CD14-positive monocyte (primary cell): ENCODE measurements at regions not wholly inside any gene's neighbourhood (a gene's known extent, or its start where the extent isn't known, plus 50 kb on each side); places are given as distances from the start of the nearest gene placed in this dataset.
A peak's percentile ranks its signal among the peaks of the same experiment; 100 is the strongest.
"Not testable (repeated sequence)": the region's sequence is repeated elsewhere in the genome, so short reads cannot be mapped to it uniquely, and the experiment has no call there.

Experiments
- DNase-seq, 3 donors: peaks; one replicate each; pipeline ENCODE4 v3.0.0-alpha.2; 2011 to 2022
- H2AFZ ChIP-seq: 2 replicates; pipeline ENCODE4 v1.6.0; 2012; ENCODE audit warnings: mild to moderate bottlenecking, low read depth, low read length, inconsistent platforms; ENCODE audit not compliant: insufficient read depth, poor library complexity, severe bottlenecking
- H3K27ac ChIP-seq, 2 donors: 1 replicate in 1 of 2; 2 replicates in 1 of 2; pipeline ENCODE4 v1.5.1; 2012 to 2013; ENCODE audit warnings: low read length in 2 of 2, control low read depth in 1 of 2, inconsistent platforms in 1 of 2, low read depth in 1 of 2, mild to moderate bottlenecking in 1 of 2
- H3K27me3 ChIP-seq, 2 donors: one replicate each; pipeline versions ENCODE4 v1.6.0 to v1.6.1; 2011 to 2013; ENCODE audit warnings: low read length in 2 of 2; ENCODE audit not compliant: control insufficient read depth in 2 of 2, insufficient read depth in 2 of 2
- H3K36me3 ChIP-seq, 2 donors: replicated peaks in 1 of 2; 1 replicate in 1 of 2; 2 replicates in 1 of 2; pipeline versions ENCODE4 v1.5.1 to v1.6.1; 2012 to 2013; ENCODE audit warnings: low read length in 2 of 2, control low read depth in 1 of 2, inconsistent platforms in 1 of 2, mild to moderate bottlenecking in 1 of 2; ENCODE audit not compliant: insufficient read depth in 2 of 2, control insufficient read depth in 1 of 2
- H3K4me1 ChIP-seq, 2 donors: 1 replicate in 1 of 2; 2 replicates in 1 of 2; pipeline versions ENCODE4 v1.5.1 to v1.6.1; 2012 to 2013; ENCODE audit warnings: low read length in 2 of 2, control low read depth in 1 of 2, inconsistent platforms in 1 of 2, mild to moderate bottlenecking in 1 of 2, moderate library complexity in 1 of 2; ENCODE audit not compliant: insufficient read depth in 2 of 2, control insufficient read depth in 1 of 2
- H3K4me2 ChIP-seq: replicated peaks from 2 replicates; pipeline ENCODE3; 2012; ENCODE audit warnings: low read length, moderate library complexity, mild to moderate bottlenecking; ENCODE audit not compliant: poor library complexity, severe bottlenecking; ENCODE audit errors: extremely low read depth
- H3K4me3 ChIP-seq, 3 experiments: fragments of 200-600 bp in 1 of 3; sonication (generic) in 1 of 3; replicated peaks in 1 of 3; 1 replicate in 2 of 3; 2 replicates in 1 of 3; pipeline ENCODE4 v1.5.1; 2011 to 2013; ENCODE audit warnings: low read length in 3 of 3, mild to moderate bottlenecking in 3 of 3, control low read depth in 2 of 3, low read depth in 2 of 3, inconsistent platforms in 1 of 3, moderate library complexity in 1 of 3
- H3K79me2 ChIP-seq: 2 replicates; pipeline ENCODE4 v1.6.0; 2012; ENCODE audit warnings: mild to moderate bottlenecking, control low read depth, inconsistent platforms, low read length, moderate library complexity; ENCODE audit not compliant: insufficient read depth
- H3K9ac ChIP-seq: 2 replicates; pipeline ENCODE4 v1.6.0; 2017; ENCODE audit warnings: low read length, mild to moderate bottlenecking; ENCODE audit not compliant: insufficient read depth, poor library complexity, severe bottlenecking
- H3K9me3 ChIP-seq, 2 donors: replicated peaks in 1 of 2; 1 replicate in 1 of 2; 2 replicates in 1 of 2; pipeline versions ENCODE4 v1.5.1 to v1.6.1; 2012 to 2013; ENCODE audit warnings: low read length in 2 of 2, control low read depth in 1 of 2; ENCODE audit not compliant: control insufficient read depth in 1 of 2, insufficient read depth in 1 of 2
- H4K20me1 ChIP-seq: 2 replicates; pipeline ENCODE4 v1.6.0; 2012; ENCODE audit warnings: mild to moderate bottlenecking, low read length, control low read depth, moderate library complexity; ENCODE audit not compliant: insufficient read depth
- H3K27ac Mint-ChIP-seq, 7 donors: one replicate each; pipeline ENCODE4 v1.8.0; 2020; ENCODE audit warnings: mild to moderate bottlenecking in 7 of 7, mixed read lengths in 7 of 7, moderate library complexity in 6 of 7, inconsistent platforms in 2 of 7
- H3K27me3 Mint-ChIP-seq, 3 donors: one replicate each; pipeline ENCODE4 v1.8.0; 2021 to 2022; ENCODE audit warnings: low read depth in 3 of 3, mild to moderate bottlenecking in 3 of 3, mixed read lengths in 3 of 3, moderate library complexity in 3 of 3, inconsistent platforms in 1 of 3
- H3K36me3 Mint-ChIP-seq, 2 donors: one replicate each; pipeline ENCODE4 v1.8.0; 2020; ENCODE audit warnings: mixed read lengths in 2 of 2, inconsistent platforms in 1 of 2, mild to moderate bottlenecking in 1 of 2
- H3K4me1 Mint-ChIP-seq: one replicate; pipeline ENCODE4 v1.8.0; 2020; ENCODE audit warnings: mild to moderate bottlenecking, mixed read lengths
- H3K4me3 Mint-ChIP-seq, 2 donors: one replicate each; pipeline ENCODE4 v1.8.0; 2020; ENCODE audit warnings: mild to moderate bottlenecking in 2 of 2, mixed read lengths in 2 of 2, moderate library complexity in 1 of 2
- H3K9me3 Mint-ChIP-seq, 7 donors: one replicate each; pipeline ENCODE4 v1.8.0; 2020 to 2022; ENCODE audit warnings: mixed read lengths in 7 of 7, mild to moderate bottlenecking in 6 of 7, moderate library complexity in 6 of 7, inconsistent platforms in 2 of 7
- CTCF ChIP-seq: fragments of 200-600 bp; IDR thresholded peaks from one replicate; pipeline ENCODE4 v1.8.0; 2022; ENCODE audit warnings: antibody characterized with exemption, mild to moderate bottlenecking
- WGBS: methylation state at CpG from one replicate; pipeline ENCODE4 v1.1.5; 2013; ENCODE audit warnings: missing lambda C conversion rate; ENCODE audit not compliant: insufficient coverage; 5-methylcytosine and 5-hydroxymethylcytosine counted together
- intact Hi-C, 2 donors: fragments of 100-400 bp; cut with micrococcal nuclease; formaldehyde crosslinking; loops; one replicate each; pipeline versions ENCODE4 v1.15.0 to v1.15.1; 2023

GRCh38 chr14:106010783-106011182 lies 484.4 kb downstream of the TMEM121 start:
- no peak overlapping the region for H3K9ac ChIP-seq
- H3K36me3 ChIP-seq = no peaks in the 10 kb centered on the region
- H3K27me3 ChIP-seq = no peaks in the 10 kb centered on the region
- H2AFZ ChIP-seq = no peak overlapping the region
- Mint-ChIP-seq H3K4me3 (no peak overlapping the region), H3K27me3 (peaks cover 3 to 8% (median 4%) of the 10 kb centered on the region in 3 donors), H3K36me3 (no peaks in the 10 kb centered on the region), H3K4me1 (no peaks in the 10 kb centered on the region), H3K27ac (no peak overlapping the region), H3K9me3 (peaks cover 0 to 2% (median 0%) of the 10 kb centered on the region in 7 donors)
- DNase-seq = no peak
- no peak overlapping the region for H3K27ac ChIP-seq
- no peaks in the 10 kb centered on the region for H3K9me3 ChIP-seq
- H3K79me2 ChIP-seq = no peaks in the 10 kb centered on the region
- H3K4me1 ChIP-seq = no peaks in the 10 kb centered on the region
- no peak overlapping the region for H3K4me3 ChIP-seq
- 86% methylated on average over 2 of the region's 4 CpGs for WGBS
- no peaks in the 10 kb centered on the region for H4K20me1 ChIP-seq
- no peak overlapping the region for H3K4me2 ChIP-seq
- no peak for TF ChIP-seq CTCF
- intact Hi-C loops = loop anchor here in 1 of 2 donors (5.0 kb wide), 1 partner anchor 338 kb away; no protein-coding TSS in a partner anchor

- H2AFZ ChIP-seq, H3K9me3 Mint-ChIP-seq, H3K4me3 Mint-ChIP-seq, H3K36me3 ChIP-seq, H3K4me1 ChIP-seq, H3K4me1 Mint-ChIP-seq, H3K27me3 ChIP-seq, H3K9me3 ChIP-seq, H3K36me3 Mint-ChIP-seq, H3K27ac Mint-ChIP-seq, H3K4me3 ChIP-seq, H3K9ac ChIP-seq, H3K27me3 Mint-ChIP-seq, H3K4me2 ChIP-seq, H3K27ac ChIP-seq, H3K79me2 ChIP-seq, H4K20me1 ChIP-seq: not testable (repeated sequence)
- TF ChIP-seq CTCF = peak; percentile 85
- WGBS = 23% methylated on average over 7 of the region's 22 CpGs
- peak; percentile 33 to 63 (median 44) for DNase-seq
- intact Hi-C loops = loop anchor here in 1 of 2 donors (5.0 kb wide), 1 partner anchor 339 kb away; no protein-coding TSS in a partner anchor
Observed at GRCh38 chr14:106011631-106012360, 485.4 kb downstream of the TMEM121 start.

DNA sequence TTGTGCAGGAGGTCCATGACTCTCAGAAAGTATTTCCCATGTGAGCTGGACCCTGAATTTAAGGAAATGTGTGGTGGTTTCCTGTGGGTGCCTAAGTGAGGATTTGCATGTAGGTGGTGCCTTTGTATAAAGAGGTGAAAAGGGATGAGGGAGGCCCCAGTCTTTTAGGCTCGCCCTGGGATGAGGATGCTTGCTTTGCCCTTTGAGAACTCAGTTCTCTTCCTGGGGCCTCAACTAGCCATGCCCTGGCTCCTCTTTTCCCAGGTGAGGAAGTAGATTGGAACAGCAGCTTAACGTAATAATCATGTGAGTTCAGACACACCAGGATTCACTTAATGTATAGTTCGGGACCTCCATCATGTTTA lies 486.0 kb downstream of the TMEM121 start:
- not testable (repeated sequence) for H3K4me2 ChIP-seq, H3K36me3 ChIP-seq, H3K27ac Mint-ChIP-seq, H3K27me3 ChIP-seq, H3K9ac ChIP-seq, H3K36me3 Mint-ChIP-seq, H3K4me3 ChIP-seq, DNase-seq, H3K9me3 ChIP-seq, H3K9me3 Mint-ChIP-seq, H4K20me1 ChIP-seq, H3K79me2 ChIP-seq, H3K4me1 ChIP-seq, H3K27me3 Mint-ChIP-seq, H2AFZ ChIP-seq, H3K4me3 Mint-ChIP-seq, H3K27ac ChIP-seq, H3K4me1 Mint-ChIP-seq
- intact Hi-C loops = loop anchor here in 1 of 2 donors (5.0 kb wide), 1 partner anchor 340 kb away; no protein-coding TSS in a partner anchor
- WGBS = no CpG with 5 or more reads among the region's 3 CpGs
